Immature natural killer cell (primary cell): ENCODE measurements at regions not wholly inside any gene's neighbourhood (a gene's known extent, or its start where the extent isn't known, plus 50 kb on each side); places are given as distances from the start of the nearest gene placed in this dataset.

Experiments
- DNase-seq, 3 donors: peaks; one replicate each; pipeline ENCODE4 v3.0.0; 2022; ENCODE audit warnings: mixed read lengths in 1 of 3
- H3K27ac Mint-ChIP-seq, 6 donors: one replicate each; pipeline ENCODE4 v1.8.0; 2020; ENCODE audit warnings: mixed read lengths in 6 of 6, mild to moderate bottlenecking in 5 of 6, inconsistent platforms in 4 of 6, moderate library complexity in 3 of 6
- H3K27me3 Mint-ChIP-seq, 3 donors: one replicate each; pipeline ENCODE4 v1.8.0; 2020 to 2021; ENCODE audit warnings: low read depth in 3 of 3, mild to moderate bottlenecking in 3 of 3, mixed read lengths in 3 of 3, moderate library complexity in 3 of 3, inconsistent platforms in 1 of 3
- H3K36me3 Mint-ChIP-seq, 3 donors: one replicate each; pipeline ENCODE4 v1.8.0; 2020; ENCODE audit warnings: mixed read lengths in 3 of 3, inconsistent platforms in 2 of 3, mild to moderate bottlenecking in 2 of 3
- H3K4me1 Mint-ChIP-seq, 2 donors: one replicate each; pipeline ENCODE4 v1.8.0; 2020; ENCODE audit warnings: inconsistent platforms in 2 of 2, mild to moderate bottlenecking in 2 of 2, mixed read lengths in 2 of 2, moderate library complexity in 1 of 2
- H3K4me3 Mint-ChIP-seq, 5 donors: one replicate each; pipeline ENCODE4 v1.8.0; 2020; ENCODE audit warnings: mild to moderate bottlenecking in 5 of 5, mixed read lengths in 5 of 5, inconsistent platforms in 3 of 5, moderate library complexity in 3 of 5
- H3K9me3 Mint-ChIP-seq, 6 donors: one replicate each; pipeline ENCODE4 v1.8.0; 2020; ENCODE audit warnings: mild to moderate bottlenecking in 6 of 6, mixed read lengths in 6 of 6, inconsistent platforms in 4 of 6, moderate library complexity in 3 of 6

GRCh38 chr11:21810650-21811049, 382.2 kb upstream of the ANO5 start:
- no peaks in the 10 kb centered on the region for H3K36me3 Mint-ChIP-seq
- peaks cover 0 to 1% of the 10 kb centered on the region in 2 donors for H3K4me1 Mint-ChIP-seq
- H3K9me3 Mint-ChIP-seq = peaks cover 7 to 42% (median 13%) of the 10 kb centered on the region in 6 donors
- peaks cover 0 to 6% (median 0%) of the 10 kb centered on the region in 3 donors for H3K27me3 Mint-ChIP-seq
- no peak overlapping the region for H3K4me3 Mint-ChIP-seq
- H3K27ac Mint-ChIP-seq = no peak overlapping the region
- no peak for DNase-seq

DNA sequence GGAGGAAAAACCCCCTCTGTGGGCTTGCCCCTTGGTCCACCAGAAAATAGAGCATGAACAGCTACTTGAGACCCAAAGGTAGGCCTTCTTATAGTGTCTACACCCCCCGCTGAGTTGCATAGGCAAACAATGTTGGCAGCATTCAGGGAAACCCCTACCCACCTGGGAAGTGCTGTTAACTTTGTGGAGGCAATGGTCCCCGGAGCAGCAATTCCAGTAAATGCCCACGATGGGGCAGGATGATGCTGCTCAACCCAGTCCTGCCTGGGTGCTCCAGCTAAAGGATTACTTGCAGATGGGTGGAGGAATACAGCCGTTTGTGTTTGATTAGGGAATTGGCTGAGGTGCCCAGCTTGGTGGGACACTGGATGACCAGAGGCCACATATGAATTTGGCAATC, 381.3 kb upstream of the ANO5 start:
- Mint-ChIP-seq H3K4me1 (peaks cover 0 to 1% of the 10 kb centered on the region in 2 donors), H3K27ac (no peak overlapping the region), H3K9me3 (peaks cover 7 to 42% (median 14%) of the 10 kb centered on the region in 6 donors), H3K36me3 (no peaks in the 10 kb centered on the region), H3K4me3 (no peak overlapping the region), H3K27me3 (peaks cover 0 to 6% (median 0%) of the 10 kb centered on the region in 3 donors)
- no peak for DNase-seq

DNA sequence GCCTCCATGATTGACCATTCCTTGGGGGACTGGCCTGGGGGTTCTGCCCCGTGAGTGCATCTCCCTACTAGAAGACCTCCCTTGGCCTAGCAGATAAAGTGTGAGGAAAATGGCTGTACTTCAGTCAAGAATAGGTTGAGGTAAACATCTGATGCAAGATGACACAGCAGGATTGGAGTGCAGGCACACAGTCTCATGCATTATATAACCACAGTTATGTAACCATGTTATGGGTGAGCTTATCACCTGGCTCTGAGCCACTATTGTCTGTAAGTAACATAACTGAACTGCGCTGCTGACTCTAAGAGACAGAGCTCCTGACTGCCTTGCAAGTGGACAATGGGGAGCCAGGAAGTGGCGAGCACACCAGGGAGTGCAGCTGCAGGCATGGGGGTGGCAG, 378.7 kb upstream of the ANO5 start:
- H3K27ac Mint-ChIP-seq = no peak overlapping the region
- peaks cover 7 to 50% (median 14%) of the 10 kb centered on the region in 6 donors for H3K9me3 Mint-ChIP-seq
- no peaks in the 10 kb centered on the region for H3K36me3 Mint-ChIP-seq
- H3K27me3 Mint-ChIP-seq = peaks cover 0 to 4% (median 0%) of the 10 kb centered on the region in 3 donors
- no peak overlapping the region for H3K4me3 Mint-ChIP-seq
- DNase-seq = no peak
- H3K4me1 Mint-ChIP-seq = peaks cover 0 to 1% of the 10 kb centered on the region in 2 donors

- no peak for DNase-seq
- H3K27ac Mint-ChIP-seq = no peak overlapping the region
- peaks cover 0 to 4% (median 0%) of the 10 kb centered on the region in 3 donors for H3K27me3 Mint-ChIP-seq
- H3K9me3 Mint-ChIP-seq = peaks cover 5 to 32% (median 14%) of the 10 kb centered on the region in 6 donors
- no peaks in the 10 kb centered on the region for H3K36me3 Mint-ChIP-seq
- no peak overlapping the region for H3K4me3 Mint-ChIP-seq
- H3K4me1 Mint-ChIP-seq = peaks cover 0 to 1% of the 10 kb centered on the region in 2 donors
Measured at GRCh38 chr11:21817696-21818095, 375.2 kb upstream of the ANO5 start.

- H3K36me3 Mint-ChIP-seq = no peaks in the 10 kb centered on the region
- DNase-seq = no peak
- no peaks in the 10 kb centered on the region for H3K27me3 Mint-ChIP-seq
- H3K9me3 Mint-ChIP-seq = peaks cover 5 to 36% (median 13%) of the 10 kb centered on the region in 6 donors
- H3K4me1 Mint-ChIP-seq = no peaks in the 10 kb centered on the region
- H3K4me3 Mint-ChIP-seq = no peak overlapping the region
- no peak overlapping the region for H3K27ac Mint-ChIP-seq
Measured at GRCh38 chr11:21820176-21820575, 372.7 kb upstream of the ANO5 start.

DNA sequence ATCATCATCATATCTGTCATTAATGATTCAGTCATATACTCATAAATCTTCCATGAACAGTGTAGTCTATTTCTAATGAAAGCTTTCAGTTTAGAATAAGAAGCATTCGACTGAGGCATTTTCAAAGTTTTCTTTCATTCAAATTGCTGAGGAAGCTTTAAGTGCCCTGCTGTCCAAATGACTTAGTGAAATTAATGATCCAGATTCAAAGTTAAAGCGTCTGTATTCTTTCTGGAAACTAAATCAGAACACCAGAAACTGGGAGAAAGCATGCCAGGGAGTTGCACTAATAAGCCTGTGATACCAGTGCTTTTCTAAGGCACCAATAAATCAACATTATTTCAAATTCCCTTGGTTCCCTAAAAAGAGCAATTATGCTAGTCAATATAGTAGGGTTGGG, 367.8 kb upstream of the ANO5 start:
- no peaks in the 10 kb centered on the region for H3K27me3 Mint-ChIP-seq
- no peak for DNase-seq
- H3K4me1 Mint-ChIP-seq = no peaks in the 10 kb centered on the region
- H3K36me3 Mint-ChIP-seq = no peaks in the 10 kb centered on the region
- no peak overlapping the region for H3K27ac Mint-ChIP-seq
- H3K9me3 Mint-ChIP-seq = peaks cover 1 to 20% (median 5%) of the 10 kb centered on the region in 6 donors
- no peak overlapping the region for H3K4me3 Mint-ChIP-seq

DNA sequence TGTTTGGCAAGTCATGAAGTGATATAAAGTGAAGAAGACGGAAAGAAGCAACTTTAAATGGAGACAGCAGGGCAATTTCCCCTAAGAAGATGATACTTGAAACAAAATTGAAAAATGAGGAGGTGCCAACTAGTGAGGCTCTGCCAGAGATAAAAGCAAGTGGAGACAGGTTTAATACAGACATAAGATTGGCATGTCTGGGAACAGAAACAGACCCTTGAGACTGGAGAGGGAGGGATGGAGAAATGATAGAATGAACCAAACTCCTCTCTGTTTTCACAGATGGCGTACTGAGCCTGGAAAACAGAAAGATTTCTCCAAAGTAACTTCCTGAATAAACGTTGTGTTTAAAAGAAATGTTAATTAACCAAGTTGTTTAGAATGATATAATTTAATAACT, 354.5 kb upstream of the ANO5 start:
- Mint-ChIP-seq H3K27ac (no peak overlapping the region), H3K27me3 (peaks cover 0 to 1% (median 0%) of the 10 kb centered on the region in 3 donors), H3K36me3 (no peaks in the 10 kb centered on the region), H3K4me1 (no peaks in the 10 kb centered on the region), H3K9me3 (peaks cover 4 to 32% (median 9%) of the 10 kb centered on the region in 6 donors), H3K4me3 (no peak overlapping the region)
- no peak for DNase-seq

GRCh38 chr11:21839796-21840195, 353.1 kb upstream of the ANO5 start:
- H3K4me1 Mint-ChIP-seq = no peaks in the 10 kb centered on the region
- DNase-seq = no peak
- no peaks in the 10 kb centered on the region for H3K36me3 Mint-ChIP-seq
- H3K27ac Mint-ChIP-seq = no peak overlapping the region
- H3K9me3 Mint-ChIP-seq = peaks cover 3 to 32% (median 13%) of the 10 kb centered on the region in 6 donors
- H3K4me3 Mint-ChIP-seq = no peak overlapping the region
- H3K27me3 Mint-ChIP-seq = peaks cover 0 to 1% (median 0%) of the 10 kb centered on the region in 3 donors

DNA sequence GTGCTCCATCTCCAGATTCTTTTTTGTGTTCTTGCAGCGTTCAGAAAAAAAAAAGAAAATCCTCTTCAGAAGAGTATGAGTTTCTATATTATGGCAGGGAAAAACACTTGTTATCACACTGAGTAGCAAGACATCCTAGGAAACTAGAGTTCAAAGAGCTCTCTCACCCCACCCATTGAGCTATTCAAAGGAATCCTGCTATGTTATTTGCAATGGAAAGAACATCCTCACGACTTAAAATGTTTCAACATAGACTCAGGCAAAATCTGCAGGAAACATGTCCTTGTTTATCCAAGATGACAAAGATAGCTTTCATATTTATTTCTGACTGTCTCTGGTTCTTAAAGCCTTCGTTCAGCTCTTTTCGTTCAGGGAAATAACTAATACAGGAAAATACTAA, 331.6 kb upstream of the ANO5 start:
- Mint-ChIP-seq H3K27me3 (peaks cover 0 to 3% (median 0%) of the 10 kb centered on the region in 3 donors), H3K36me3 (no peaks in the 10 kb centered on the region), H3K27ac (no peak overlapping the region), H3K9me3 (peaks cover 9 to 27% (median 19%) of the 10 kb centered on the region in 6 donors), H3K4me3 (no peak overlapping the region), H3K4me1 (no peaks in the 10 kb centered on the region)
- no peak for DNase-seq

DNA sequence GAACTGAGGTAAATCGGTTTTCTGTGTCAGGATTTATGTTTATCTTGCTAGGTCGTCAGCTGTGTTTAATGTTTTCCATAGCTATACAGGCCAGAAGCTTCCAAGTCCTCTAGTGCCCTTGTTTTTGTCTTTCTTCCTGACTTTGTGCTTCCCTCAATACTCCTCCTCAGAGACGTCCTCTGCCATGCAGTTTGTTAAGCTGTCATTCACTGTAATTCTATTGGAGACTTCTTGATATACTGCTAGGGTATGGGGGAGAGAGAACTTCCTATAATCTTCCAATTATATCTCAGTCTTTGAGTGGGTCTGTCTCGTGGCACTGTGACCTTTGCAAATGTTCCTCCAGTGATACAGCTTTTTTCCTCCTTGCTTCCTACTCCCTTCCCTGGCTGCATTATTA, 327.3 kb upstream of the ANO5 start:
- no peaks in the 10 kb centered on the region for H3K36me3 Mint-ChIP-seq
- H3K4me3 Mint-ChIP-seq = no peak overlapping the region
- DNase-seq = no peak
- H3K27ac Mint-ChIP-seq = no peak overlapping the region
- no peaks in the 10 kb centered on the region for H3K27me3 Mint-ChIP-seq
- H3K9me3 Mint-ChIP-seq = peaks cover 3 to 22% (median 9%) of the 10 kb centered on the region in 6 donors
- H3K4me1 Mint-ChIP-seq = no peaks in the 10 kb centered on the region

DNA sequence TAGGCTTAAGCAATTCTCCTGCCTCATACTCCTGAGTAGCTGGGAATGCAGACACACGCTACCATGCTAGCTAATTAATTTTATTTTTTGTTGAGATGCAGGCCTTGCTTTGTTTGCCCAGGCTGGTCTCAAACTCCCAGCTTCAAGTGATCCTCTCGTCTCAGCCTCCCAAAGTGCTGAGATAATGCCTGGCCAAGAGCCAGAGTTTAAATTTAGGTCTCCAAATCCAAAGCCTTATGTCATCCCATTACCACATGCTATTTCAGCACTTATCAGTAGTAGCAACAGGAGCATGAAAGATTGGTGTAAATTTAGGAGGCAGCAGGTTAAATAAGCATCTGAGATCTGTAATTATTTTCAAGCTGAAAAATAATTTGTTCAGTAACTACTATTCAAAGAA, 326.1 kb upstream of the ANO5 start:
- Mint-ChIP-seq H3K36me3 (no peaks in the 10 kb centered on the region), H3K27ac (no peak overlapping the region), H3K4me1 (no peaks in the 10 kb centered on the region), H3K9me3 (peaks cover 2 to 22% (median 9%) of the 10 kb centered on the region in 6 donors), H3K4me3 (no peak overlapping the region), H3K27me3 (no peaks in the 10 kb centered on the region)
- no peak for DNase-seq

DNA sequence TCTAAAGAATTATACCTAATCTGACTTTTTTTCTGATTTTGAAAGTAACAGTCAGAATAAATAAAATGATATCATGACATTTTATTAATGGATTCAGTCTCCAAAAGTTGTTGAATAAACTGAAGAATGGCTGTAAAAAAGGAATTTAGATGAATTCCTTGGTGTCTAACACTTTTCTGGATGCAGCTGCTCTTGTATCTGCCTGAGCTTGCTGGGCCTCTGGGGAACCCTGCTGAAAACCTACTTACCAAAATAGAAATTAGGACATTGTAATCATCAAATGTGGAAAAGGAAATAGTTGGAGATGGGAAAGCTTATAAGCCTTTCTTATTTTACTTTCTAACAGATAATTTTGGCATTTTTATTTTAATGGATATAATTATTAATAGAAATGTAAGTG, 315.7 kb upstream of the ANO5 start:
- H3K27ac Mint-ChIP-seq = no peak overlapping the region
- H3K27me3 Mint-ChIP-seq = no peaks in the 10 kb centered on the region
- H3K36me3 Mint-ChIP-seq = no peaks in the 10 kb centered on the region

GRCh38 chr11:21883354-21883753, 309.5 kb upstream of the ANO5 start:
- no peak overlapping the region for H3K27ac Mint-ChIP-seq
- DNase-seq = no peak
- H3K36me3 Mint-ChIP-seq = no peaks in the 10 kb centered on the region
- H3K4me3 Mint-ChIP-seq = no peak overlapping the region
- peaks cover 2 to 37% (median 12%) of the 10 kb centered on the region in 6 donors for H3K9me3 Mint-ChIP-seq
- no peaks in the 10 kb centered on the region for H3K27me3 Mint-ChIP-seq
- no peaks in the 10 kb centered on the region for H3K4me1 Mint-ChIP-seq

More for the DNA sequence above, 315.7 kb upstream of the ANO5 start:
- Mint-ChIP-seq H3K4me1 (no peaks in the 10 kb centered on the region), H3K4me3 (no peak overlapping the region), H3K9me3 (peaks cover 2 to 24% (median 16%) of the 10 kb centered on the region in 6 donors)
- DNase-seq = no peak

DNA sequence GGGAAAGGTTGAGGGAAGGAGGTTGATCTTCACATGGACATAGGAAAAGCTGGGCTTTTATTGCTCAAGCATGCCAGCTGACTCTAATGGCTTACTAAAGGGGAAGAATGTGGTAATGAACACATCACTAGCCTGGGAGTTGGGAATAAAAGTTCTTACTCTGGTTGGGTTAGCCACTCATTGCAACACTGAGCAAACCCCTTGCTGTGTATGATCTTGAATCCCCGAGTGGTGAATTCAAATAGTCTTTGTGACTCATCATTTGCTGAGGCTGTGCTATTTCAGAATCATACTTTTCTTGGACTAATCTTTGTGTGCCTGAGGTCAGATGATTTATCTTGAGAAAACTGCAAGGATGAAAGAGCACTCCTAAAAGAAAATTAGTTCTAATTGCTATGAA, 304.1 kb upstream of the ANO5 start:
- H3K9me3 Mint-ChIP-seq = peaks cover 0 to 30% (median 15%) of the 10 kb centered on the region in 6 donors
- H3K36me3 Mint-ChIP-seq = no peaks in the 10 kb centered on the region
- no peak overlapping the region for H3K27ac Mint-ChIP-seq

More for the DNA sequence above, 304.1 kb upstream of the ANO5 start:
- DNase-seq = no peak
- H3K4me3 Mint-ChIP-seq = no peak overlapping the region
- H3K4me1 Mint-ChIP-seq = no peaks in the 10 kb centered on the region
- H3K27me3 Mint-ChIP-seq = peaks cover 0 to 3% (median 0%) of the 10 kb centered on the region in 3 donors
